Loucy (cell line): ENCODE measurements at regions not wholly inside any gene's neighbourhood (a gene's known extent, or its start where the extent isn't known, plus 50 kb on each side); places are given as distances from the start of the nearest gene placed in this dataset.

Source experiments
- CTCF ChIP-seq: fragments of 200-600 bp; sonication (generic); conservative IDR thresholded peaks from 2 replicates; pipeline ENCODE4 v1.5.1; 2014; ENCODE audit warnings: mild to moderate bottlenecking, antibody characterized with exemption, low read length
- EZH2phosphoT487 ChIP-seq: fragments of 200-600 bp; IDR thresholded peaks from 2 replicates; pipeline ENCODE4 v1.6.1; 2018; ENCODE audit warnings: antibody characterized with exemption, mild to moderate bottlenecking, moderate library complexity, borderline replicate concordance

- no peak for TF ChIP-seq CTCF
- TF ChIP-seq EZH2phosphoT487, result no peak
These were observed 488.7 kb upstream of the TYRP1 start for GRCh38 chr9:12204512-12204911.
